Medulla oblongata (tissue), 1 donor: ENCODE measurements at regions not wholly inside any gene's neighbourhood (a gene's known extent, or its start where the extent isn't known, plus 50 kb on each side); places are given as distances from the start of the nearest gene placed in this dataset.

Source experiments
- DNase-seq: peaks from one replicate; pipeline ENCODE4 v3.0.0-alpha.2; 2015; ENCODE audit errors: extremely low spot score

GRCh38 chr22:27681037-27681436, 120.5 kb downstream of the MN1 start:
- DNase-seq, result no peak

- DNase-seq, result no peak
Observed at GRCh38 chr22:27682437-27682836, 119.1 kb downstream of the MN1 start.

- no peak for DNase-seq
Observed at GRCh38 chr22:27684901-27685300, 116.7 kb downstream of the MN1 start.

- no peak for DNase-seq
Observed at GRCh38 chr22:27685515-27685914, 116.0 kb downstream of the MN1 start.

GRCh38 chr22:27685970-27686369, 115.6 kb downstream of the MN1 start:
- DNase-seq, result no peak

GRCh38 chr22:27686534-27686933, 115.0 kb downstream of the MN1 start:
- peak; percentile 83 for DNase-seq

- DNase-seq, result no peak
Observed at GRCh38 chr22:27687984-27688545, 113.5 kb downstream of the MN1 start.

GRCh38 chr22:27689664-27690063, 111.9 kb downstream of the MN1 start:
- DNase-seq, result no peak

GRCh38 chr22:27690599-27690998, 111.0 kb downstream of the MN1 start:
- no peak for DNase-seq

- no peak for DNase-seq
Observed at GRCh38 chr22:27692243-27692642, 109.3 kb downstream of the MN1 start.

GRCh38 chr22:27695925-27696324, 105.6 kb downstream of the MN1 start:
- DNase-seq, result no peak

GRCh38 chr22:27697888-27698287, 103.7 kb downstream of the MN1 start:
- no peak for DNase-seq
